D341Med (cell line): ENCODE measurements at regions not wholly inside any gene's neighbourhood (a gene's known extent, or its start where the extent isn't known, plus 50 kb on each side); places are given as distances from the start of the nearest gene placed in this dataset.
"Not testable (repeated sequence)": the region's sequence is repeated elsewhere in the genome, so short reads cannot be mapped to it uniquely, and the experiment has no call there.

Experiments
- DNase-seq: peaks from one replicate; pipeline ENCODE4 v3.0.0; 2012; ENCODE audit warnings: low spot score

- no peak for DNase-seq
Observed at GRCh38 chr4:25474690-25475089, 97.6 kb downstream of the ANAPC4 start.

DNA sequence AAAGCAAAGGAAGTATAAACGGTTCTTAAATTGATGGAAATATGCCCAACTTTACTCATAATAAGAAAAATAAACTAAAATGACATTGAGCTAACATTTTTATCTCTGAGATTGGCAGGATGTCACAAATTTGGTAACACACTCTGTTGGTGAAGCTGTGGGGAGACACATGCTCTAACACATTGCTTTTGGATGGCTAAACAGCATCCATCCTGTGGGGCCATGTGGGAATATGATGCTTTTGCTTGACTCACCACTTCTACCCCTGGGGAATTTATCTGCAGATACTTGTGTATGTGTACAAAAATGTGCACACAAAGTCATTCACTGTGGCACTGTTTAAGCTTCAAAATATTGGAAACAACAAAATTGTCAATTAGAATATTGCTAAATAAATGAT, 100.2 kb downstream of the ANAPC4 start:
- no peak for DNase-seq

DNA sequence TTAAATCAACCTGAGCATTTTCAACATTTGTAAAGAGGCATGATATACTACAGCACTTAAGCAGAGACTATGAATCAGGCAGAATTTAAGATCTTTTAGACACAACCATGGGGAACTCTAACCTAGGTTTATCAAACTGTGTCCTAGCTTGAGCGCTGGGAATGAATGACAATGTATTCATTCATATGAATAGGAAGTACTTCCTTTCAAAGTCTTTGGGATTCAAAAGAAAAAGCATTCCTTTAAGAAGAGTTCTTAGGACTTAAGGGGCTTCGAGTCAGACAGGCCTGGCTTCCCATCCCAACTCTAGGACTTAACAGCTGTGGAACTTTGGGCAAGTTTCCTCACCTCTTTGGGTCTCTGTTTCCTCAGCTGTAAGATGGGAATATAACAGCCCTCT, 104.6 kb downstream of the ANAPC4 start:
- no peak for DNase-seq

DNA sequence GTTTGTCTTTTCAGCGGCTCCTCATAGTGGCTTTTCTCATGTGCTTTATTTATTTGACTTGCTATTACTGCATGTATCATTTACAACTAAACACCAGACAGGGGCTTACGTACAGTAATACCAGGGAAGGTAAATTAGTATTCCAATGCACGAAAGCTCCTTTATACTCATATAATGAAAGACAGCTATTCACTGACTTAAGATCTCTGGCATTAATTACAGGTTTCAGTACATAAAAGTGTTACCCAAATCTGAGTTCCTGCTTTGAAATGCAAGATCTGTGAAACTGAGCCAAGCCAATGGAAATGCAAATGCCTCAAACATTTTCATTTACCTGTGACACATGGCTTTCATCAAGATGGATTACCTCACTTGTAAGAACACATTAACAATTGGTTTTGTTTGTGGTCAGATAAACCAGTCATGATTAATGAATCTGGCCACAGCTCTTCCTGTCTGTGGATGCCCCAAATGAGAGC, 107.2 kb downstream of the ANAPC4 start:
- no peak for DNase-seq

DNA sequence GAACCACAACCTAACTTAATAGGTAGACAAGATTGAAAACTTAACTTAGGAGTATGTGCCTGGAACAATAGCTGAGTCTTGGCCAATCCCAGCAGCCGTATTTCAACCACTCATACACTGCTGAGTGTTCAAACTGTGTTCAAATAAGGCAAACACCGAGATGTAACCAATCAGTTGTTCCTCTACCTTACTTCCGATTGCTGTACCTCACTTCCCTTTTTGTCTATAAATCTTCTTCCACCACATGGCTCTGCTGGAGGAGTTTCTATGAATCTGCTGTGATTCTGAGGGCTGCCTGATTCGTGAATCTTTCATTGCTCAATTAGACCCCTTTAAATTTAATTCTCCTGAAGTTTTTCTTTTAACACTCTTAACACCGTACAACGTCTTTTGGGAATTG, 108.0 kb downstream of the ANAPC4 start:
- DNase-seq = no peak

- no peak for DNase-seq
Observed at GRCh38 chr4:25486171-25486570, 109.1 kb downstream of the ANAPC4 start.

DNA sequence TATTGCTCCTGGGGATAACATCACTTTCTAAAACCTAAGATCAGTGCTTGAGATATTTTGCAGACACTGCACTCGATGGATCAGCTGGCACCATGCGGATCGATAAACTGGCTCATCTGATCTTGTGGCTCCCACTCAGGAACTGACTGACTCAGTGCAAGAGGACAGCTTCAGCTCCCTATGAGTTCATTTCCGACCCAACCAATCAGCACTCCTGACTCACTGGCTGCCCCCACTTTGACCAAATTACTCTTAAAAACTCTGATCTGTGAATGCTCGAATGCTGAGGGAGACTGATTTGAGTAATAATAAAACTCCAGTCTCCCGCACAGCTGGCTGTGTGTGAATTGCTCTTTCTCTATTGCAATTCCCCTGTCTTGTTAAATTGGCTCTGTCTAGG, 110.1 kb downstream of the ANAPC4 start:
- no peak for DNase-seq

DNA sequence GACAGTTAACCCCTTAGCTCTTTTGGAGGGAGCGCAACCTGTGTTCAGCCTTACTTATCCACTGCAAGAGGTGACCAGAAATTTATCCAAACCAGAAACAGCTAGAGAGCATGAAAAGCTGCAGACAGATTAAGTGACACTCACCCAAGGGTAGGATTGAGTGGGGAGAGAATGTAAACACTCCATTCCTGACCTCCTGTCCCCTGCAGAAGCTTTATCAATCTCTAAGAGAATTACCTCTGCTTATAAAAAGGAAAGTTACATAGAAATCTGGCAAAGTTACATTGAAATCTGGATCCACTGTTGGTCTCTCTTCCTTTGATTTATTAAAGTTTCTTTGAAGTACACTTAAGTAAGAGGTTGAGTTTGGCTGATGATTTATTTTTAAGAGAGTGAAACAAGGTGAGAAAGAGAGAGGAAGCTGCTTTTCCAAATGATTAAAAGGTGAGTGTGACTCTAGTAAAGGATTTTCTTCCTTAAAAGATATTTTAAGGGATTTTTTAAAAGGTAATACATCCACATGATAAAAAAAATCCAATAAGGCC, 112.3 kb downstream of the ANAPC4 start:
- no peak for DNase-seq

DNA sequence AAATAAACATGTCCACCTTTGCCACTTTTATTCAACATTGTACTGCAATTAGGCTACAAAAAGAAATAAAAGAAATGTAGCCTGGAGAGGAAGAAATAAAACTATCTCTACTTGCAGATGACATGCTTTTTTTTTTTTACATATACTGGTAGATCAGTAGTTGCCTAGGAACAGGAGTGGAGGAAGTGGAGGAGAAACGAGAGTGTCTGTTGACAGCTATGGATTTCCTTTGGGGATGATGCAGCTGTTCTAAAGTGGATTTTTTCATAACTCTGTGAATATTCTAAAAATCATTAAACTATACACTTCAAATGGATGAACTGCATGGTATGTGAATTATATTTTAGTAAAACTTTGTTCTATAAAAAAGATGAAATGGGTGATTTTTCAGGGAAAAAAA, 116.4 kb downstream of the ANAPC4 start:
- no peak for DNase-seq

DNA sequence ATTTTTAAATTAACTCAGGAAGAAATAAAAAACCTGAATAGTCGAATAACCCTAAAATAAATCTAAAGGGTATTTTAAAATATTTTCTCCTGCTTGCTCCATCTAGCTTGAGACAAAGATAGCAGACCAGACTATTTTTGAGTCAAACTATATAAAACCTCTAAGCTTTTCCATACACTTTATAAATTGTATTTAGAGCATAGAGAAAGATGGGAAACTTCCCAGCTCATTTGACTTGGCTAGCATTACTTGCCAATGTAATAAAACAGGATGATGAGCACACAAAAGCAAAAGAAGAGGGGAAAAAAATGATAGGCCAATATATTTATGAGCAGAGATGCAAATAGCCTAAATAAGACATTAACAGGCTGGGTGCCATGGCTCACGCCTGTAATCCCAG, 117.1 kb downstream of the ANAPC4 start:
- DNase-seq = no peak

- peak; percentile 59 for DNase-seq
Observed at GRCh38 chr4:25500626-25501316, 123.7 kb downstream of the ANAPC4 start.

GRCh38 chr4:25502115-25502514, 125.1 kb downstream of the ANAPC4 start:
- DNase-seq = no peak

DNA sequence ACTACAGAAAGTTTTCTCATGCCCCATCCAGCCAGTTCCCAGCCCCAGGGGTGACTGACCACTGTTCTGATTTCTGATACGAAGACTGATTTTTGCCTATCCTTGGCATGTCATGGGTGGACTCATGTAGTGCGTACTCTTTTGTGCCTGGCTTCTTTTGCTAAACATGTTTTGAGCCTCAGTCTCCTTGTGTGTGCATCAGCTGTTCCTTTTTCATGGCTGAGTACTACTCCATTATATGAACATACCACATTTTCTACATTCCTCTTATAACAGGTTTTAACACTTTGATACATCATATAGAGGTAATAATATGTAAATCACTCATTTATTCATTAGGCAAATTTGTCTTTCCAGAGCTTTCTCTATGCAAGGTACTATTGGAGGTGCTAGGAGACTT, 126.7 kb downstream of the ANAPC4 start:
- no peak for DNase-seq

GRCh38 chr4:25504932-25505636, 128.0 kb downstream of the ANAPC4 start:
- DNase-seq = no peak

DNA sequence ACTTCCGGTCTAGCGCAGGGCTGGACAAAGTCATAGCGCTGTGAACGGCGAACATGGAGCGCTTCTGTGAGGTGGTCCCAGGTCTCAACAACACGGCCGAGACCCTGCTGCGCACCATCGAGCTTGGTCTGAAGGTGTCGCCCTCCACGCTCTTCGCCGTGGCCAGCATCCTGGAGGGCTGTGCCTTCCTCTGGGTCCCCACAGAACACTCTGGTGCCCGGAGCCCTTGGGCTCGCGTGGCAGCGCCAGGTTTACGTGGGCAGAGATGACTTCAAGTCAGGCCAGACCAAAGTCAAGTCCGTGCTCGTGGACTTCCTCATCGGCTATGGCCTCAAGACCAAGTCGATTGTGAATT, 128.6 kb downstream of the ANAPC4 start:
- no peak for DNase-seq

DNA sequence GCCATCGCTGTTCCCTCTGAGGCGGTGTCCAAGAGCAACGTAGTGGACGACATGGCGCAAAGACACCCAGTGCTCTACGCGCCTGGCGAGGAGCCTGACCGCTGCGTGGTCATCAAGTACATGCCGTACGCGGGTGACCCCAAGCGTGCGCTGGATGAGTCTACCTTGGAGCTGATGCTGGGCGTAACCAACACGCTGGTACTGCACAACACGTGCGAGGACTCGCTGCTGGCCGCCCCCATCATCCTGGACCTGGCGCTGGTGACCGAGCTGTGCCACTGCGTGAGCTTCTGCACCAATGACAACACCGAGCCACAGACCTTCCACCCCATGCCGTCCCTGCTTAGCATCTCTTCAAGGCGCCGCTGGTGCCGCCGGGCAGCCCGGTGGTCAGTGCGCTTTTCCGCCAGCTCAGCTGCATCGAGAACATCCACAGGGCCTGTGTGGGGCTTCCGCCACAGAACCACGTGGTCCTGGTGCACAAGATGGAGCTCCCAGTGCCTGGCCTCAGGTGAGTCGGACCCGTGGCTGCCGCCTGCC, 129.0 kb downstream of the ANAPC4 start:
- DNase-seq = no peak

GRCh38 chr4:25509646-25510045, 132.6 kb downstream of the ANAPC4 start:
- no peak for DNase-seq

- not testable (repeated sequence) for DNase-seq
Observed at GRCh38 chr4:25511823-25512222, 134.8 kb downstream of the ANAPC4 start.

DNA sequence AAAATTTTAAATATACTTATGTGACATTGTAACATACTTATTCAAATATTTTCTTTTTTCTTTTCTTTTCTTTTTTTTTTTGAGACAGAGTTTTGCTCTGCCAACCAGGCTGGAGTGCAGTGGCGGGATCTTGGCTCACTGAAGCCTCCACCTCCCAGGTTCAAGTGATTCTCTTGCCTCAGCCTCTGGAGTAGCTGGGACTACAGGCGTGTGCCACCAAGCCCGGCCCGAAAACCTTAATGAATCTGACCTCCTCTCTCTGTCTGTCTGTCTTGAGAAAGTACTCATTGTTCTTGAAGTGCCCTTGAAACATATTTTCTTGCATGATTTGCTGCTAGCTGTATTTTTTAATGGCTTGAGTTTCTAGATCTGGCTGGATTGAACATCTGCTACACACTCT, 136.8 kb downstream of the ANAPC4 start:
- DNase-seq = no peak

DNA sequence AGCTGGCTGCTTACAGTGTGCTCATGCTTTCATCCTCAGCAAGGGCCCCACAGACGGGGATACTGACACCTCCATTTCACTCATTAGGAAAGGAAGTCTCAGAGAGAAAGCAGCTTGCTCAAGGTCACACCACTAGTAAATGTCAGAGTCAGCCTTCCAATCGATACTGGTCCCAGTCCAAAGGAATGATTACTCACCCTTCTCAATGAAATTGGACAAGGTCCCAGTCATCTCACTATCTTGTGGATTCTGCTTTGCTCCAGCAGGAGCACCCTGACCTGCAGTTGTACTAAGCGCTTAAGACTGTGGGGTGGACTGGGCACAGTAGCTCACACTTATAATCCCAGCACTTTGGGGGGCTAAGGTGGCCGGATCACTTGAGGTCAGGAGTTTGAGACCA, 132.2 kb upstream of the SLC34A2 start:
- DNase-seq = no peak

DNA sequence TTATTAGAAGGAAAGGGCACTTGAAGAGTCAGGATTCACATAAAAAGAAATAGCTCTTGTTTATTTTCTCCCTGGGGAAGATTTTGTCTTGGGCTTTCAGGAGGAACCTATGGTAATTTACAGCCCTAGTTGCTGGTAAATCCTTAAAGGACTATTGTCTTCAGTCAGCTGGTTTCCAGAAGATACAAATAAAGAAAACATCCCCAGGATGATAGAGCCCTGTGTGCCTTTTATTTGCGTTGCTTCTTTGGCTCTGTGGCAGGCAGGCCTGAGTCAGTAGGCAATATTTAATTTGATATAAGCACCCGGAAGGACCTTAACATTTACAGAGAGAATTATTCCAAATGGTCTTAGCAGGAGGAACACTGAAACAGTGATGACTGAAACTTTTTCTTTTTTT, 131.0 kb upstream of the SLC34A2 start:
- DNase-seq = no peak

GRCh38 chr4:25525896-25526295, 129.8 kb upstream of the SLC34A2 start:
- DNase-seq = no peak

- no peak for DNase-seq
Observed at GRCh38 chr4:25527034-25527433, 128.6 kb upstream of the SLC34A2 start.
